ENCODE measurements at regions not wholly inside any gene's neighbourhood (a gene's known extent, or its start where the extent isn't known, plus 50 kb on each side); places are given as distances from the start of the nearest gene placed in this dataset.

DNA sequence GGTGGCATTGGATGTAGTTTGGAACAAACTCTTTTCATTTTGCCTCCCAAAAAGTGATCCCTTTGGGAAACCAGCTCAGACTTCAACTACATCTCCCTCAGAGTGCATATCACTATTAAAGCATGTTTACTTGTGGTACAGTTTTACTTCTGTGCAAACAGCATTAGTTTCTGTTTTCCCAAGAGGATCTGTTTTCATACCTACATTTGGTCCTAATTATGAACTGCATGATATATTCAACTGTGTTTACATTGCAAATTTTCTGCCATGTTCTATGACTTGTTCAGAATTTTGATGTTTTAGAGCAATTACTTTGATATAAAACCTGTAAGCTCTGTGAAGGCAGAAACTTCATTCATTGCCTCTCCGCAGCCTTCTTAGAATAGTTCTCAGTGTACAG lies 681.5 kb upstream of the ACO1 start:
- no peaks in the 10 kb centered on the region for H3K27me3 ChIP-seq (ENCODE audit: control insufficient read depth, insufficient read depth, low read length)
- no peaks in the 10 kb centered on the region for H3K36me3 ChIP-seq (ENCODE audit: control insufficient read depth, insufficient read depth, low read length)
- no TSS peak for BruUV-seq (replicated peaks)
- H3K27ac ChIP-seq (ENCODE audit: low read length), result no peak overlapping the region
- no peak overlapping the region for H3K4me3 ChIP-seq (ENCODE audit: low read depth in 2 of 2, low read length in 2 of 2)
- H3K4me1 ChIP-seq (ENCODE audit: control insufficient read depth, insufficient read depth, low read length), result no peaks in the 10 kb centered on the region
- ATAC-seq (no peak), DNase-seq (ENCODE audit: low read depth, low spot score) (no peak)
- intact Hi-C loops (cut with micrococcal nuclease; ENCODE audit: unreplicated experiment), result no loop called here
- H3K9me3 ChIP-seq (ENCODE audit: control insufficient read depth, insufficient read depth, low read depth, low read length), result no peaks in the 10 kb centered on the region
- ChIA-PET CTCF (no interaction called here), POLR2A (no interaction called here)
- in situ Hi-C loops (cut with HindIII; ENCODE audit: low pct_unique_long_range_greater_than_20kb, low sequenced_read_pairs), result no loop called here
- TF ChIP-seq CTCF (IDR thresholded peaks at IDR 0.05) (no peak), TCF7L2 (IDR thresholded peaks at IDR 0.05; ENCODE audit: low read depth, low read length) (no peak), SIN3A (IDR thresholded peaks at IDR 0.05; ENCODE audit: borderline replicate concordance, insufficient read depth, low read depth, low read length) (no peak), POLR2AphosphoS5 (IDR thresholded peaks at IDR 0.05; ENCODE audit: low read depth, low read length) (no peak), REST (IDR thresholded peaks at IDR 0.05; ENCODE audit: insufficient read depth in 1 of 2, low read depth in 2 of 2, low read length in 1 of 2) (no peak)

DNA sequence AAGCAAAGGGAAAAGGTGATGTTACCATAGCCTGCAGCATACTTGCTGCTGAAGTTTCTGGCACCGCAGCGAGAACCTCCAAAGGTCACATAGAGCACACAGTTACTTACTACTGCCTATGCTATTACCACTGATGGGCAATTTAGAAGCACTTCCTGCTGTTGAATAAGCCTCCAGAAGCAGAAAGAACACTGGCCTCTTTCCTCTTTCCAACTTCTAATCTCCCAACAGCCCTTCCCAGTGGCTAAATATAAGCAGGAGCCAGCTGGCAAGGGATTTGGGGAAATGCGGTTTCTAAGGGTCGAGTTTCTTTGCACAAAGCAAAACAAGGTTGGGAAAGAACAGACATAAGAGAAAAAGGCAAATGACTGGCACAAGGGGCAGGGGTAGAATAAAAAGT lies 669.2 kb upstream of the ACO1 start:
- in situ Hi-C loops (cut with HindIII; ENCODE audit: low pct_unique_long_range_greater_than_20kb, low sequenced_read_pairs), result no loop called here
- Histone ChIP-seq H3K36me3 (ENCODE audit: control insufficient read depth, insufficient read depth, low read length) (no peaks in the 10 kb centered on the region), H3K27me3 (ENCODE audit: control insufficient read depth, insufficient read depth, low read length) (no peaks in the 10 kb centered on the region), H3K4me1 (ENCODE audit: control insufficient read depth, insufficient read depth, low read length) (no peaks in the 10 kb centered on the region; the same call in 1 of the 2 replicates), H3K4me3 (ENCODE audit: low read depth in 2 of 2, low read length in 2 of 2) (no peak overlapping the region), H3K9me3 (ENCODE audit: control insufficient read depth, insufficient read depth, low read depth, low read length) (no peaks in the 10 kb centered on the region), H3K27ac (ENCODE audit: low read length) (no peak overlapping the region)
- no peak for TF ChIP-seq TCF7L2 (IDR thresholded peaks at IDR 0.05; ENCODE audit: low read depth, low read length)
- TF ChIP-seq SIN3A (IDR thresholded peaks at IDR 0.05; ENCODE audit: borderline replicate concordance, insufficient read depth, low read depth, low read length), result no peak
- TF ChIP-seq POLR2AphosphoS5 (IDR thresholded peaks at IDR 0.05; ENCODE audit: low read depth, low read length), result no peak
- POLR2A ChIA-PET, result no interaction called here
- no peak for ATAC-seq
- no peak for DNase-seq (ENCODE audit: low read depth, low spot score)
- no TSS peak for BruUV-seq (replicated peaks)
- CTCF ChIA-PET, result no interaction called here
- intact Hi-C loops (cut with micrococcal nuclease; ENCODE audit: unreplicated experiment), result no loop called here

DNA sequence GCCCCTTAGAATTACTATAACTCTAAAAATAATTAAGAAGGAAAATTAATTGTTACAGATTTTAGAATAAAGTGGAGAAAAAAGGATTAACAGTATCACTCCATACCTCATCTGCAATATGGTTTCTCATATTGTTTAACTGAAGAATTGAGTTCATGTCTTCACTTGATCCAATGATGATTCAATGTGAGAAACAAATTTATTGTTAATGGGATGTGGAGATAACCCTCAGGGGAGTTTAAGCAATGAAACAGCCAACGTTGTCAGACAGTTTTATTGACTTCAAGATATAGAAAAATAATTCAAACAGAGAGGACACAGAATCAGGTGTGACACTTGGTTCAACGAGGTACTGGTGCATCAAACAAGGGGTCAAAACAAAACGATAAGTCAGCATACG lies 665.2 kb upstream of the ACO1 start:
- H3K36me3 ChIP-seq (ENCODE audit: control insufficient read depth, insufficient read depth, low read length), result no peaks in the 10 kb centered on the region
- ChIA-PET POLR2A (no interaction called here), CTCF (no interaction called here)
- intact Hi-C loops (cut with micrococcal nuclease; ENCODE audit: unreplicated experiment), result no loop called here
- BruUV-seq (replicated peaks), result no TSS peak
- no peak for DNase-seq (ENCODE audit: low read depth, low spot score)
- TF ChIP-seq POLR2AphosphoS5 (IDR thresholded peaks at IDR 0.05; ENCODE audit: low read depth, low read length) (no peak), TCF7L2 (IDR thresholded peaks at IDR 0.05; ENCODE audit: low read depth, low read length) (no peak), REST (IDR thresholded peaks at IDR 0.05; ENCODE audit: insufficient read depth in 1 of 2, low read depth in 2 of 2, low read length in 1 of 2) (no peak), CTCF (IDR thresholded peaks at IDR 0.05) (no peak), SIN3A (IDR thresholded peaks at IDR 0.05; ENCODE audit: borderline replicate concordance, insufficient read depth, low read depth, low read length) (no peak)
- H3K4me3 ChIP-seq (ENCODE audit: low read depth in 2 of 2, low read length in 2 of 2), result no peak overlapping the region
- H3K9me3 ChIP-seq (ENCODE audit: control insufficient read depth, insufficient read depth, low read depth, low read length), result no peaks in the 10 kb centered on the region
- no peaks in the 10 kb centered on the region for H3K27me3 ChIP-seq (ENCODE audit: control insufficient read depth, insufficient read depth, low read length)
- no peaks in the 10 kb centered on the region; the same call in 1 of the 2 replicates for H3K4me1 ChIP-seq (ENCODE audit: control insufficient read depth, insufficient read depth, low read length)
- in situ Hi-C loops (cut with HindIII; ENCODE audit: low pct_unique_long_range_greater_than_20kb, low sequenced_read_pairs), result no loop called here
- ATAC-seq, result no peak
- H3K27ac ChIP-seq (ENCODE audit: low read length), result no peak overlapping the region
